Left ventricle myocardium inferior (tissue), 1 donor: ENCODE measurements at regions not wholly inside any gene's neighbourhood (a gene's known extent, or its start where the extent isn't known, plus 50 kb on each side); places are given as distances from the start of the nearest gene placed in this dataset.
"Not testable (repeated sequence)": the region's sequence is repeated elsewhere in the genome, so short reads cannot be mapped to it uniquely, and the experiment has no call there.

Experiments
- DNase-seq: peaks from one replicate; pipeline ENCODE4 v3.0.0-alpha.2; 2020
- H3K27ac ChIP-seq: fragments of 200-600 bp; replicated peaks from 2 replicates; pipeline ENCODE4 v1.8.0; 2021
- H3K27me3 ChIP-seq: fragments of 200-600 bp; 2 replicates; pipeline ENCODE4 v1.8.0; 2021; ENCODE audit warnings: low read depth
- H3K36me3 ChIP-seq: fragments of 200-600 bp; 2 replicates; pipeline ENCODE4 v1.8.0; 2021
- H3K4me1 ChIP-seq: fragments of 200-600 bp; 2 replicates; pipeline ENCODE4 v1.8.0; 2021
- H3K4me3 ChIP-seq: fragments of 200-600 bp; 2 replicates; pipeline ENCODE4 v1.8.0; 2021; ENCODE audit warnings: mild to moderate bottlenecking, moderate library complexity
- H3K9me3 ChIP-seq: fragments of 200-600 bp; replicated peaks from 2 replicates; pipeline ENCODE4 v1.8.0; 2021
- CTCF ChIP-seq: fragments of 200-600 bp; IDR thresholded peaks from 2 replicates; pipeline ENCODE4 v1.8.0; 2021; ENCODE audit warnings: antibody characterized with exemption, mild to moderate bottlenecking, borderline replicate concordance
- intact Hi-C: fragments of 100-400 bp; cut with micrococcal nuclease; formaldehyde crosslinking; loops from one replicate; pipeline ENCODE4 v1.11.0; 2022
- donor health status: DM: no; HTN: yes; CAD: no; lungs with severe emphysema.

- H3K4me1 ChIP-seq, result no peaks in the 10 kb centered on the region
- no peak for TF ChIP-seq CTCF
- H3K27me3 ChIP-seq, result no peaks in the 10 kb centered on the region
- intact Hi-C loops, result no loop called here
- no peak for DNase-seq
- H3K36me3 ChIP-seq, result no peaks in the 10 kb centered on the region
- no peak overlapping the region for H3K4me3 ChIP-seq
- no peak overlapping the region for H3K27ac ChIP-seq
- peaks cover 8% of the 10 kb centered on the region for H3K9me3 ChIP-seq
Observed at GRCh38 chr18:21979759-21980158, 189.6 kb upstream of the GATA6 start.

GRCh38 chr18:21980744-21981143 is 188.6 kb upstream of the GATA6 start:
- intact Hi-C loops, result no loop called here

GRCh38 chr18:21981489-21981888 is 187.9 kb upstream of the GATA6 start:
- H3K27me3 ChIP-seq, H3K9me3 ChIP-seq, H3K4me3 ChIP-seq, H3K4me1 ChIP-seq, H3K27ac ChIP-seq, intact Hi-C loops, DNase-seq, H3K36me3 ChIP-seq: not testable (repeated sequence)

More at GRCh38 chr18:21980744-21981143, 188.6 kb upstream of the GATA6 start:
- H3K27me3 ChIP-seq, result no peaks in the 10 kb centered on the region
- H3K27ac ChIP-seq, result no peak overlapping the region
- TF ChIP-seq CTCF, result no peak
- peaks cover 8% of the 10 kb centered on the region for H3K9me3 ChIP-seq
- no peak for DNase-seq
- H3K4me3 ChIP-seq, result no peak overlapping the region
- no peaks in the 10 kb centered on the region for H3K4me1 ChIP-seq
- H3K36me3 ChIP-seq, result no peaks in the 10 kb centered on the region

GRCh38 chr18:21991081-21991534 is 178.3 kb upstream of the GATA6 start:
- TF ChIP-seq CTCF, result no peak
- Histone ChIP-seq H3K4me3 (no peak overlapping the region), H3K27ac (no peak overlapping the region), H3K4me1 (peaks cover 6% of the 10 kb centered on the region), H3K36me3 (no peaks in the 10 kb centered on the region), H3K27me3 (no peaks in the 10 kb centered on the region), H3K9me3 (no peaks in the 10 kb centered on the region)
- intact Hi-C loops, result loop anchor here (10.0 kb wide), 1 partner anchor 174 kb away; the partner anchor contains the start of gene GATA6
- no peak for DNase-seq

GRCh38 chr18:21991886-21992285 is 177.5 kb upstream of the GATA6 start:
- H3K27me3 ChIP-seq, result no peaks in the 10 kb centered on the region
- DNase-seq, result no peak
- intact Hi-C loops, result loop anchor here (10.0 kb wide), 1 partner anchor 173 kb away; the partner anchor contains the start of gene GATA6

More at GRCh38 chr18:21991886-21992285, 177.5 kb upstream of the GATA6 start:
- no peaks in the 10 kb centered on the region for H3K36me3 ChIP-seq
- no peak overlapping the region for H3K4me3 ChIP-seq
- no peak for TF ChIP-seq CTCF
- H3K4me1 ChIP-seq, result peaks cover 12% of the 10 kb centered on the region
- H3K9me3 ChIP-seq, result no peaks in the 10 kb centered on the region
- no peak overlapping the region for H3K27ac ChIP-seq
